ENCODE measurements at regions not wholly inside any gene's neighbourhood (a gene's known extent, or its start where the extent isn't known, plus 50 kb on each side); places are given as distances from the start of the nearest gene placed in this dataset.

- no peak for TF ChIP-seq PATZ1 (CRISPR knock-in tag; IDR thresholded peaks at IDR 0.05; ENCODE audit: borderline replicate concordance)
- no peak for TF ChIP-seq ZC3H10 (CRISPR knock-in tag; IDR thresholded peaks at IDR 0.05)
- no peak for TF ChIP-seq ZNF70 (CRISPR knock-in tag; IDR thresholded peaks at IDR 0.05)
- TF ChIP-seq SNAI2 (CRISPR knock-in tag; IDR thresholded peaks at IDR 0.05) = no peak
- no peak for TF ChIP-seq RARB (CRISPR knock-in tag; IDR thresholded peaks at IDR 0.05)
- TF ChIP-seq TCF4 (CRISPR knock-in tag; IDR thresholded peaks at IDR 0.05; ENCODE audit: borderline replicate concordance) = no peak
- no peak for TF ChIP-seq GLIS3 (CRISPR knock-in tag; IDR thresholded peaks at IDR 0.05)
- TF ChIP-seq TOX (CRISPR knock-in tag; IDR thresholded peaks at IDR 0.05; ENCODE audit: borderline replicate concordance) = no peak
- TF ChIP-seq CSDC2 (CRISPR knock-in tag; IDR thresholded peaks at IDR 0.05) = no peak
- TF ChIP-seq CREB5 (CRISPR knock-in tag; IDR thresholded peaks at IDR 0.05; ENCODE audit: low read depth) = no peak
- no peak for TF ChIP-seq ZNF8 (CRISPR knock-in tag; IDR thresholded peaks at IDR 0.05)
Observed at GRCh38 chr16:5450409-5451104, 353.0 kb upstream of the EEF2KMT start (continued).

GRCh38 chr16:5449901-5450300 lies 352.3 kb upstream of the EEF2KMT start:
- TF ChIP-seq RARB (CRISPR knock-in tag; IDR thresholded peaks at IDR 0.05) (no peak), ZNF8 (CRISPR knock-in tag; IDR thresholded peaks at IDR 0.05) (no peak), ZC3H10 (CRISPR knock-in tag; IDR thresholded peaks at IDR 0.05) (no peak), SNAI2 (CRISPR knock-in tag; IDR thresholded peaks at IDR 0.05) (no peak)
- ATAC-seq = no peak

GRCh38 chr16:5448798-5449197 lies 351.2 kb upstream of the EEF2KMT start:
- no peak for TF ChIP-seq GLIS3 (CRISPR knock-in tag; IDR thresholded peaks at IDR 0.05)
- no peak for ATAC-seq

GRCh38 chr16:5447734-5448133 lies 350.1 kb upstream of the EEF2KMT start:
- TF ChIP-seq TOX (CRISPR knock-in tag; IDR thresholded peaks at IDR 0.05; ENCODE audit: borderline replicate concordance) (no peak), ESRRG (CRISPR knock-in tag; IDR thresholded peaks at IDR 0.05) (no peak), CSRNP3 (CRISPR knock-in tag; IDR thresholded peaks at IDR 0.05) (no peak), TCF4 (CRISPR knock-in tag; IDR thresholded peaks at IDR 0.05; ENCODE audit: borderline replicate concordance) (no peak), ZC3H10 (CRISPR knock-in tag; IDR thresholded peaks at IDR 0.05) (no peak), GLIS3 (CRISPR knock-in tag; IDR thresholded peaks at IDR 0.05) (no peak), ISL1 (CRISPR knock-in tag; IDR thresholded peaks at IDR 0.05) (no peak), TSHZ2 (CRISPR knock-in tag; IDR thresholded peaks at IDR 0.05) (no peak), CSDC2 (CRISPR knock-in tag; IDR thresholded peaks at IDR 0.05) (no peak), ZNF565 (CRISPR knock-in tag; conservative IDR thresholded peaks at IDR 0.05; ENCODE audit: low read depth) (no peak)
- ATAC-seq = no peak

GRCh38 chr16:5446623-5447240 lies 349.1 kb upstream of the EEF2KMT start:
- no peak for ATAC-seq
- TF ChIP-seq ZNF70 (CRISPR knock-in tag; IDR thresholded peaks at IDR 0.05) (no peak), ZFP30 (CRISPR knock-in tag; IDR thresholded peaks at IDR 0.05) (no peak), ARNTL (CRISPR knock-in tag; IDR thresholded peaks at IDR 0.05; ENCODE audit: borderline replicate concordance, low read depth) (no peak), GLIS3 (CRISPR knock-in tag; IDR thresholded peaks at IDR 0.05) (no peak), CREB5 (CRISPR knock-in tag; IDR thresholded peaks at IDR 0.05; ENCODE audit: low read depth) (no peak), TSHZ2 (CRISPR knock-in tag; IDR thresholded peaks at IDR 0.05) (no peak)

All from SK-N-SH treated with all-trans-retinoic acid at 6 μM for 48 hours (cell line).